Mesodermal cell (in vitro differentiated cells): ENCODE measurements at regions not wholly inside any gene's neighbourhood (a gene's known extent, or its start where the extent isn't known, plus 50 kb on each side); places are given as distances from the start of the nearest gene placed in this dataset.

Source experiments
- H3K27ac ChIP-seq: 2 replicates; pipeline ENCODE4 v1.7.0; 2013; ENCODE audit warnings: mild to moderate bottlenecking, low read depth, low read length, moderate library complexity; ENCODE audit not compliant: severe bottlenecking
- H3K36me3 ChIP-seq: 2 replicates; pipeline ENCODE4 v1.7.1; 2013; ENCODE audit warnings: mild to moderate bottlenecking, low read length, moderate library complexity; ENCODE audit not compliant: control insufficient read depth, insufficient read depth
- H3K4me1 ChIP-seq: one replicate; pipeline ENCODE4 v1.7.1; 2013; ENCODE audit warnings: mild to moderate bottlenecking, low read length; ENCODE audit not compliant: insufficient read depth, control insufficient read depth, poor library complexity, severe bottlenecking
- H3K4me3 ChIP-seq: 2 replicates; pipeline ENCODE4 v1.7.0; 2013; ENCODE audit warnings: low read length, control low read depth, mild to moderate bottlenecking; ENCODE audit not compliant: insufficient read depth, poor library complexity, severe bottlenecking; ENCODE audit errors: extremely low read depth
- H3K9me3 ChIP-seq: 2 replicates; pipeline ENCODE4 v1.7.1; 2013; ENCODE audit warnings: mild to moderate bottlenecking, low read length, moderate library complexity; ENCODE audit not compliant: control insufficient read depth
- WGBS, 2 experiments: methylation state at CpG; one replicate each; pipeline ENCODE4 v1.1.5; 2013; ENCODE audit warnings: missing lambda C conversion rate in 2 of 2; ENCODE audit not compliant: insufficient coverage in 2 of 2; 5-methylcytosine and 5-hydroxymethylcytosine counted together

GRCh38 chr15:53251523-53251922, 461.4 kb upstream of the ONECUT1 start:
- Histone ChIP-seq H3K27ac (no peak overlapping the region), H3K9me3 (no peaks in the 10 kb centered on the region)
- WGBS, 2 experiments = 63 to 88% methylated on average over 1 of the region's 2 CpGs

GRCh38 chr15:53247041-53247708, 457.0 kb upstream of the ONECUT1 start:
- Histone ChIP-seq H3K9me3 (no peaks in the 10 kb centered on the region), H3K27ac (peak overlapping the region; percentile 60), H3K36me3 (no peaks in the 10 kb centered on the region), H3K4me1 (peaks cover 6% of the 10 kb centered on the region), H3K4me3 (no peak overlapping the region)
- 66 to 82% methylated on average over 1 to 2 of the region's 2 CpGs for WGBS, 2 experiments

More at GRCh38 chr15:53251523-53251922, 461.4 kb upstream of the ONECUT1 start:
- Histone ChIP-seq H3K36me3 (no peaks in the 10 kb centered on the region), H3K4me3 (no peak overlapping the region), H3K4me1 (peaks cover 6% of the 10 kb centered on the region)

- Histone ChIP-seq H3K9me3 (no peaks in the 10 kb centered on the region), H3K27ac (no peak overlapping the region), H3K4me3 (no peak overlapping the region), H3K4me1 (peaks cover 6% of the 10 kb centered on the region), H3K36me3 (no peaks in the 10 kb centered on the region)
- WGBS, 2 experiments = 86 to 90% methylated on average over 1 of the region's 1 CpG
Observed at GRCh38 chr15:53246404-53246803, 456.3 kb upstream of the ONECUT1 start.

- Histone ChIP-seq H3K4me1 (no peaks in the 10 kb centered on the region), H3K9me3 (no peaks in the 10 kb centered on the region), H3K36me3 (no peaks in the 10 kb centered on the region), H3K27ac (no peak overlapping the region), H3K4me3 (no peak overlapping the region)
- 94 to 100% methylated on average over 1 to 2 of the region's 2 CpGs for WGBS, 2 experiments
Observed at GRCh38 chr15:53233801-53234200, 443.7 kb upstream of the ONECUT1 start.

GRCh38 chr15:53230473-53230872, 440.3 kb upstream of the ONECUT1 start:
- H3K9me3 ChIP-seq = no peaks in the 10 kb centered on the region
- no peak overlapping the region for H3K27ac ChIP-seq
- 86 to 100% methylated on average over 1 of the region's 1 CpG for WGBS, 2 experiments
- no peak overlapping the region for H3K4me3 ChIP-seq
- H3K4me1 ChIP-seq = no peaks in the 10 kb centered on the region
- no peaks in the 10 kb centered on the region for H3K36me3 ChIP-seq

- no peaks in the 10 kb centered on the region for H3K36me3 ChIP-seq
- no peak overlapping the region for H3K27ac ChIP-seq
- no peaks in the 10 kb centered on the region for H3K4me1 ChIP-seq
- no peak overlapping the region for H3K4me3 ChIP-seq
- 83% methylated on average over 2 of the region's 2 CpGs; no CpG with 5 or more reads in 1 of the 2 experiments for WGBS, 2 experiments
- no peaks in the 10 kb centered on the region for H3K9me3 ChIP-seq
Observed at GRCh38 chr15:53226559-53226958, 436.4 kb upstream of the ONECUT1 start.

- H3K27ac ChIP-seq = no peak overlapping the region
- no CpG with 5 or more reads among the region's 3 CpGs for WGBS, 2 experiments
- H3K4me1 ChIP-seq = no peaks in the 10 kb centered on the region
- no peaks in the 10 kb centered on the region for H3K36me3 ChIP-seq
- H3K9me3 ChIP-seq = no peaks in the 10 kb centered on the region
- no peak overlapping the region for H3K4me3 ChIP-seq
Observed at GRCh38 chr15:53225781-53226180, 435.6 kb upstream of the ONECUT1 start.

- H3K27ac ChIP-seq = no peak overlapping the region
- H3K9me3 ChIP-seq = no peaks in the 10 kb centered on the region
- H3K4me3 ChIP-seq = no peak overlapping the region
- no peaks in the 10 kb centered on the region for H3K4me1 ChIP-seq
- no peaks in the 10 kb centered on the region for H3K36me3 ChIP-seq
Observed at GRCh38 chr15:53224371-53224770, 434.2 kb upstream of the ONECUT1 start.

- no peak overlapping the region for H3K4me3 ChIP-seq
- WGBS, 2 experiments = no CpG with 5 or more reads among the region's 1 CpG
- H3K27ac ChIP-seq = no peak overlapping the region
- no peaks in the 10 kb centered on the region for H3K9me3 ChIP-seq
- H3K4me1 ChIP-seq = no peaks in the 10 kb centered on the region
- H3K36me3 ChIP-seq = no peaks in the 10 kb centered on the region
Observed at GRCh38 chr15:53223815-53224214, 433.7 kb upstream of the ONECUT1 start.

- no peak overlapping the region for H3K4me3 ChIP-seq
- WGBS, 2 experiments = 77 to 86% methylated on average over 4 of the region's 7 CpGs
- no peaks in the 10 kb centered on the region for H3K9me3 ChIP-seq
- no peak overlapping the region for H3K27ac ChIP-seq
- no peaks in the 10 kb centered on the region for H3K36me3 ChIP-seq
- H3K4me1 ChIP-seq = no peaks in the 10 kb centered on the region
Observed at GRCh38 chr15:53218666-53219580, 428.8 kb upstream of the ONECUT1 start.

GRCh38 chr15:53216036-53216435, 425.9 kb upstream of the ONECUT1 start:
- Histone ChIP-seq H3K4me3 (no peak overlapping the region), H3K4me1 (no peaks in the 10 kb centered on the region), H3K27ac (no peak overlapping the region), H3K36me3 (no peaks in the 10 kb centered on the region), H3K9me3 (no peaks in the 10 kb centered on the region)
- WGBS, 2 experiments = 83 to 100% methylated on average over 1 of the region's 3 CpGs
